OCI-LY3 (cell line): ENCODE measurements at regions not wholly inside any gene's neighbourhood (a gene's known extent, or its start where the extent isn't known, plus 50 kb on each side); places are given as distances from the start of the nearest gene placed in this dataset.

Source experiments
- H2AFZ ChIP-seq: fragments of 200-600, 300-600 bp; shearing (Covaris generic); 2 replicates; pipeline ENCODE4 v1.6.0; 2014; ENCODE audit warnings: antibody characterized with exemption, low read depth, low read length
- H3K27ac ChIP-seq: fragments of 200-600, 300-600 bp; sonication (generic); 2 replicates; pipeline ENCODE4 v1.5.1; 2014; ENCODE audit warnings: mild to moderate bottlenecking, low read length, moderate library complexity, mixed read lengths
- H3K27me3 ChIP-seq: fragments of 200-600, 300-600 bp; sonication (generic); 2 replicates; pipeline ENCODE4 v1.6.1; 2014; ENCODE audit warnings: low read depth, low read length, mixed read lengths
- H3K36me3 ChIP-seq: fragments of 200-600, 300-600 bp; sonication (generic); replicated peaks from 2 replicates; pipeline ENCODE3; 2014; ENCODE audit warnings: low read depth, low read length, mixed read lengths
- H3K4me1 ChIP-seq: fragments of 300-600, 200-600 bp; sonication (generic); 2 replicates; pipeline ENCODE4 v1.6.1; 2014; ENCODE audit warnings: low read length, mixed read lengths
- H3K4me2 ChIP-seq: fragments of 200-600, 300-600 bp; sonication (generic); 2 replicates; pipeline ENCODE4 v1.6.1; 2014; ENCODE audit warnings: low read length, mixed read lengths
- H3K4me3 ChIP-seq: fragments of 300-600, 200-600 bp; sonication (generic); 2 replicates; pipeline ENCODE4 v1.5.1; 2014; ENCODE audit warnings: antibody characterized with exemption, mild to moderate bottlenecking, low read length, moderate library complexity
- H3K79me2 ChIP-seq: fragments of 300-600, 200-600 bp; shearing (Covaris generic); 2 replicates; pipeline ENCODE4 v1.6.1; 2014; ENCODE audit warnings: mild to moderate bottlenecking, low read length, mixed read lengths
- H3K9ac ChIP-seq: fragments of 300-600, 200-600 bp; shearing (Covaris generic); 2 replicates; pipeline ENCODE4 v1.6.0; 2014; ENCODE audit warnings: mild to moderate bottlenecking, low read length, moderate library complexity
- H3K9me3 ChIP-seq: fragments of 200-600, 300-600 bp; shearing (Covaris generic); 2 replicates; pipeline ENCODE4 v1.6.1; 2014; ENCODE audit warnings: low read length, mixed read lengths; ENCODE audit not compliant: insufficient read depth
- H4K20me1 ChIP-seq: fragments of 200-600, 300-600 bp; sonication (generic); 2 replicates; pipeline ENCODE4 v1.6.1; 2016; ENCODE audit warnings: low read length, mixed read lengths; ENCODE audit not compliant: insufficient read depth
- CTCF ChIP-seq: fragments of 200-600, 300-600 bp; sonication (generic); IDR thresholded peaks from 2 replicates; pipeline ENCODE4 v1.5.1; 2014; ENCODE audit warnings: antibody characterized with exemption, low read length, low read depth
- EZH2phosphoT487 ChIP-seq: fragments of 200-600 bp; shearing (Covaris generic); IDR thresholded peaks from 2 replicates; pipeline ENCODE4 v1.6.1; 2018; ENCODE audit warnings: antibody characterized with exemption, mixed run types, low read depth

GRCh38 chrY:8541306-8541705 lies 796.0 kb upstream of the TSPY4 start:
- Histone ChIP-seq H3K9me3 (no peaks in the 10 kb centered on the region), H3K27me3 (peaks cover 30% of the 10 kb centered on the region), H3K4me1 (peaks cover 41% of the 10 kb centered on the region), H3K27ac (no peak overlapping the region), H4K20me1 (no peaks in the 10 kb centered on the region), H3K36me3 (no peaks in the 10 kb centered on the region), H3K4me3 (no peak overlapping the region), H3K9ac (no peak overlapping the region), H3K4me2 (no peak overlapping the region), H3K79me2 (no peaks in the 10 kb centered on the region), H2AFZ (no peak overlapping the region)
- no peak for TF ChIP-seq EZH2phosphoT487
- peak; percentile 44 for TF ChIP-seq CTCF

GRCh38 chrY:8544715-8545114 lies 792.5 kb upstream of the TSPY4 start:
- H3K79me2 ChIP-seq = no peaks in the 10 kb centered on the region
- peaks cover 4% of the 10 kb centered on the region for H3K27me3 ChIP-seq
- no peak overlapping the region for H3K9ac ChIP-seq
- no peaks in the 10 kb centered on the region for H4K20me1 ChIP-seq
- no peaks in the 10 kb centered on the region for H3K9me3 ChIP-seq
- TF ChIP-seq CTCF (no peak), EZH2phosphoT487 (no peak)
- H3K36me3 ChIP-seq = no peaks in the 10 kb centered on the region
- H2AFZ ChIP-seq = no peak overlapping the region
- no peak overlapping the region for H3K27ac ChIP-seq
- no peak overlapping the region; the same call in 1 of the 2 replicates for H3K4me3 ChIP-seq
- H3K4me2 ChIP-seq = peak overlapping the region; percentile 49
- H3K4me1 ChIP-seq = peaks cover 17% of the 10 kb centered on the region

GRCh38 chrY:8547931-8548330 lies 789.3 kb upstream of the TSPY4 start:
- no peak overlapping the region for H3K9ac ChIP-seq
- H3K4me2 ChIP-seq = no peak overlapping the region
- no peak overlapping the region for H2AFZ ChIP-seq
- no peaks in the 10 kb centered on the region for H3K9me3 ChIP-seq
- H3K4me1 ChIP-seq = peaks cover 14% of the 10 kb centered on the region
- no peaks in the 10 kb centered on the region for H3K79me2 ChIP-seq
- no peaks in the 10 kb centered on the region; the same call in 1 of the 2 replicates for H3K27me3 ChIP-seq
- H4K20me1 ChIP-seq = no peaks in the 10 kb centered on the region
- H3K36me3 ChIP-seq = no peaks in the 10 kb centered on the region
- TF ChIP-seq EZH2phosphoT487 (no peak), CTCF (no peak)
- no peak overlapping the region for H3K27ac ChIP-seq
- H3K4me3 ChIP-seq = no peak overlapping the region

- no peak overlapping the region for H3K4me2 ChIP-seq
- no peak overlapping the region for H3K27ac ChIP-seq
- no peak overlapping the region for H3K4me3 ChIP-seq
- no peak overlapping the region for H3K9ac ChIP-seq
- no peaks in the 10 kb centered on the region for H3K79me2 ChIP-seq
- H2AFZ ChIP-seq = no peak overlapping the region
- H4K20me1 ChIP-seq = no peaks in the 10 kb centered on the region
- no peaks in the 10 kb centered on the region for H3K4me1 ChIP-seq
- no peaks in the 10 kb centered on the region for H3K9me3 ChIP-seq
- H3K27me3 ChIP-seq = no peaks in the 10 kb centered on the region
- TF ChIP-seq CTCF (no peak), EZH2phosphoT487 (no peak)
- no peaks in the 10 kb centered on the region for H3K36me3 ChIP-seq
These were observed 785.9 kb upstream of the TSPY4 start for GRCh38 chrY:8551323-8551722.
